ENCODE measurements at regions not wholly inside any gene's neighbourhood (a gene's known extent, or its start where the extent isn't known, plus 50 kb on each side); places are given as distances from the start of the nearest gene placed in this dataset.
"Not testable (repeated sequence)": the region's sequence is repeated elsewhere in the genome, so short reads cannot be mapped to it uniquely, and the experiment has no call there.

- DNase-seq = no peak
These were observed 231.2 kb upstream of the LINC00305 start for GRCh38 chr18:64380117-64380516.

- DNase-seq = no peak
These were observed 230.8 kb upstream of the LINC00305 start for GRCh38 chr18:64379662-64380061.

GRCh38 chr18:64377446-64377845 lies 228.6 kb upstream of the LINC00305 start:
- DNase-seq = no peak

GRCh38 chr18:64372850-64373249 lies 224.0 kb upstream of the LINC00305 start:
- no peak for DNase-seq

GRCh38 chr18:64369830-64370440 lies 221.0 kb upstream of the LINC00305 start:
- DNase-seq = not testable (repeated sequence)

- no peak for DNase-seq
These were observed 216.2 kb upstream of the LINC00305 start for GRCh38 chr18:64365106-64365505.

- DNase-seq = no peak
These were observed 188.8 kb upstream of the LINC00305 start for GRCh38 chr18:64337673-64338072.

- no peak for DNase-seq
These were observed 188.1 kb upstream of the LINC00305 start for GRCh38 chr18:64337018-64337417.

GRCh38 chr18:64334748-64335147 lies 185.9 kb upstream of the LINC00305 start:
- DNase-seq = no peak

GRCh38 chr18:64333584-64333983 lies 184.7 kb upstream of the LINC00305 start:
- DNase-seq = no peak

- no peak for DNase-seq
These were observed 183.9 kb upstream of the LINC00305 start for GRCh38 chr18:64332835-64333234.

GRCh38 chr18:64331419-64331818 lies 182.5 kb upstream of the LINC00305 start:
- no peak for DNase-seq

- DNase-seq = no peak
These were observed 182.0 kb upstream of the LINC00305 start for GRCh38 chr18:64330931-64331330.

- DNase-seq = no peak
These were observed 181.3 kb upstream of the LINC00305 start for GRCh38 chr18:64330161-64330560.

- DNase-seq = no peak
These were observed 173.3 kb upstream of the LINC00305 start for GRCh38 chr18:64322189-64322588.

- DNase-seq = no peak
These were observed 169.7 kb upstream of the LINC00305 start for GRCh38 chr18:64318547-64318946.

- DNase-seq = no peak
These were observed 163.0 kb upstream of the LINC00305 start for GRCh38 chr18:64311859-64312258.

- DNase-seq = no peak
These were observed 147.0 kb upstream of the LINC00305 start for GRCh38 chr18:64295839-64296238.

- DNase-seq = no peak
These were observed 146.1 kb upstream of the LINC00305 start for GRCh38 chr18:64294967-64295366.

- DNase-seq = no peak
These were observed 139.5 kb upstream of the LINC00305 start for GRCh38 chr18:64288432-64288831.

GRCh38 chr18:64287926-64288325 lies 139.0 kb upstream of the LINC00305 start:
- DNase-seq = no peak

- no peak for DNase-seq
These were observed 134.2 kb upstream of the LINC00305 start for GRCh38 chr18:64283059-64283458.

GRCh38 chr18:64278026-64278425 lies 129.1 kb upstream of the LINC00305 start:
- no peak for DNase-seq

GRCh38 chr18:64276311-64277090 lies 127.6 kb upstream of the LINC00305 start:
- no peak for DNase-seq
